HepG2 (cell line): ENCODE measurements at regions not wholly inside any gene's neighbourhood (a gene's known extent, or its start where the extent isn't known, plus 50 kb on each side); places are given as distances from the start of the nearest gene placed in this dataset.
"Not testable (repeated sequence)": the region's sequence is repeated elsewhere in the genome, so short reads cannot be mapped to it uniquely, and the experiment has no call there.

Source experiments
- ATAC-seq: fragments of 200-7000 bp; cut with Tn5 transposase; 3 replicates; pipeline ENCODE4 v1.9.1; 2020; ENCODE audit warnings: mild to moderate bottlenecking, moderate library complexity
- BruUV-seq: library from RNA; stranded (reverse); fragments of 400-500 nt; replicated peaks from 2 replicates; lab custom pipeline; 2021; lab: Mats Ljungman, UMichigan
- CTCF ChIA-PET: fragments of 300-600 bp; formaldehyde crosslinking; extraction: SDS; loops from one replicate; lab custom pipeline; 2021; ENCODE audit warnings: low total read pairs, inconsistent platforms, low intra/inter-chr PET ratio; lab: Yijun Ruan, JAX
- POLR2A ChIA-PET: fragments of 350-600 bp; sonication (Branson Sonifier 250); formaldehyde crosslinking; loops from one replicate; lab custom pipeline; 2020; ENCODE audit warnings: antibody characterized with exemption, inconsistent platforms; lab: Yijun Ruan, JAX
- DNase-seq: peaks from one replicate; pipeline ENCODE4 v3.0.0-alpha.2; 2015; ENCODE audit warnings: low spot score
- FAIRE-seq: peaks from 3 replicates; lab custom pipeline; 2011; peaks lifted over from hg19 to GRCh38; lab: Jason Lieb, UNC
- H2AFZ ChIP-seq: one replicate; pipeline ENCODE4 v1.6.1; 2011; ENCODE audit warnings: low read length, inconsistent platforms
- H3K27ac ChIP-seq: fragments of 300-600 bp; 3 replicates; pipeline ENCODE4 v1.8.0; 2011; ENCODE audit warnings: mixed run types, mild to moderate bottlenecking, mixed read lengths, low read length, inconsistent platforms; ENCODE audit not compliant: insufficient read depth; ENCODE audit errors: extremely low read length
- H3K27me3 ChIP-seq, 2 experiments: fragments of 200-600 bp in 1 of 2; 2 replicates in 1 of 2; 3 replicates in 1 of 2; pipeline versions ENCODE4 v1.6.0 to v1.8.0; 2011; ENCODE audit warnings: low read length in 2 of 2, mild to moderate bottlenecking in 2 of 2, moderate library complexity in 2 of 2, inconsistent platforms in 1 of 2; ENCODE audit not compliant: insufficient read depth in 2 of 2, control insufficient read depth in 1 of 2
- H3K36me3 ChIP-seq, 2 experiments: fragments of 200-600 bp in 1 of 2; replicated peaks in 1 of 2; 2 replicates in 1 of 2; 3 replicates in 1 of 2; pipeline versions ENCODE4 v1.5.1 to v1.8.0; 2011; ENCODE audit warnings: low read length in 2 of 2, inconsistent platforms in 1 of 2; ENCODE audit not compliant: insufficient read depth in 2 of 2, control insufficient read depth in 1 of 2
- H3K4me1 ChIP-seq: 2 replicates; pipeline ENCODE4 v1.5.1; 2012; ENCODE audit warnings: low read length, inconsistent platforms; ENCODE audit not compliant: insufficient read depth
- H3K4me2 ChIP-seq: 2 replicates; pipeline ENCODE4 v1.6.0; 2011; ENCODE audit warnings: low read depth, low read length, inconsistent platforms
- H3K4me3 ChIP-seq, 3 experiments: fragments of 200-600 bp in 1 of 3; sonication (generic), shearing (Covaris generic) in 1 of 3; replicated peaks in 1 of 3; 2 replicates each; pipeline ENCODE4 v1.5.1; 2011 to 2016; ENCODE audit warnings: low read length in 3 of 3, inconsistent platforms in 2 of 3, low read depth in 2 of 3, mild to moderate bottlenecking in 2 of 3, control low read depth in 1 of 3, mixed read lengths in 1 of 3; ENCODE audit not compliant: insufficient read depth in 1 of 3
- H3K79me2 ChIP-seq: one replicate; pipeline ENCODE4 v1.6.1; 2011; ENCODE audit warnings: low read length, inconsistent platforms; ENCODE audit not compliant: insufficient read depth
- H3K9ac ChIP-seq: 2 replicates; pipeline ENCODE4 v1.6.0; 2011; ENCODE audit warnings: mild to moderate bottlenecking, low read depth, low read length, inconsistent platforms; ENCODE audit not compliant: insufficient read depth
- H3K9me3 ChIP-seq: 2 replicates; pipeline ENCODE4 v1.5.1; 2012; ENCODE audit warnings: mild to moderate bottlenecking, low read length
- H4K20me1 ChIP-seq: 2 replicates; pipeline ENCODE4 v1.6.0; 2011; ENCODE audit warnings: inconsistent platforms, mild to moderate bottlenecking, low read length, moderate library complexity; ENCODE audit not compliant: insufficient read depth
- JARID2 ChIP-seq: sonication (generic); formaldehyde crosslinking; IDR thresholded peaks from 2 replicates; pipeline ENCODE4 v1.8.1; 2023; ENCODE audit warnings: missing genetic modification reagents, inconsistent platforms; ENCODE audit not compliant: insufficient replicate concordance
- ZNF335 ChIP-seq: sonication (generic); formaldehyde crosslinking; IDR thresholded peaks from 2 replicates; pipeline ENCODE4 v1.4.0; 2020; ENCODE audit warnings: missing genetic modification reagents
- ZNF605 ChIP-seq: sonication (generic); formaldehyde crosslinking; IDR thresholded peaks from 2 replicates; pipeline ENCODE4 v1.8.0; 2022; ENCODE audit warnings: mild to moderate bottlenecking, missing genetic modification reagents
- WGBS: methylation state at CpG from one replicate; pipeline ENCODE4 v1.1.6; 2017; ENCODE audit warnings: low lambda C conversion rate; 5-methylcytosine and 5-hydroxymethylcytosine counted together
- in situ Hi-C: cut with HindIII; loops from 2 replicates; pipeline ENCODE4 v1.10.0; 2017; ENCODE audit warnings: low pct_unique_long_range_greater_than_20kb; ENCODE audit not compliant: extremely low pct_ligation_motif_present
- intact Hi-C: fragments of 100-400 bp; cut with micrococcal nuclease; formaldehyde crosslinking; loops from one replicate; pipeline ENCODE4 v1.10.0; 2022; ENCODE audit not compliant: unreplicated experiment

- TF ChIP-seq ZNF605 (CRISPR knock-in tag) (no peak), JARID2 (CRISPR knock-in tag) (no peak)
These were observed 1353.9 kb downstream of the UQCRFS1 start (continued) for GRCh38 chr19:27858981-27859581.

DNA sequence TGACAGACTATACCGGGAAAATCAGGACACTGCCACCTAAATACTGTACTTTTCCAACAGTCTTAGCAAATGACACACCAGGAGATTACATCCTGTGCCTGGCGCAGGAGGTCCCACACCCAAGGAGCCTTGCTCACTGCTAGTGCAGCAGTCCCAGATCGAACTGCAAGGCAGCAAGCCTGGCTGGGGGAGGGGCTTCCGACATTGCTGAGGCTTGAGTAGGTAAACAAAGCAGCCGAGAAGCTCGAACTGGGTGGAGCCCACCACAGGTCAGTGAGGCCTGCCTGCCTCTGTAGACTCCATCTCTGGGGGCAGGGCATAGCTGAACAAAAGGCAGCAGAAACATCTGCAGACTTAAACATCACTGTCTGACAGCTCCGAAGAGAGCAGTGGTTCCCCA lies 1360.0 kb downstream of the UQCRFS1 start:
- not testable (repeated sequence) for ATAC-seq, H3K4me2 ChIP-seq

DNA sequence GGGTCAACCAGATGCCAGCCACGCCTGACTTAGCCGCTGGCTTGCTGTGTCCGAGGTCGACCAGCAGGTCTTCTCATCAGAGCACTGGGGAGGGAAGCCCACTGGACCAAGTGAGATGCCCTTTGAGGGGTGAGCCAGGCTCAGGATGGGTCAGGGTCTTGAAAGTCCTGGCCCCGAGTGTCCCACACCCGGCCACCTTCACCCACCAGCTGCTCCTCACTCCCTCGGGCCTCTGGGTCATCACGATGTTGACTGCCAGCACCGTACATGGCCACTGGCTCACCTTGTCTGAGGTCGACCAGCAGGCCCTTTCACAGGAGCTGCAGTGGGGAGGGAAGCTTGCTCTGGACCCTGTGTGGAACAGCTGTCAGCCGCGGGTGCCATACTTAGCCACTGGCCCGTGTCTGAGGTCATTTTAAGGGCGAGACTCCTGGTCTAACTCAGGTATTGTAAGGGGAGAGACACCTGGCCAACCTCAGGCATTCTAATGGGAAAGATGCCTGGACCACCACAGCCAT lies 1361.3 kb downstream of the UQCRFS1 start:
- ATAC-seq: no peak
- ChIA-PET POLR2A (no interaction called here), CTCF (no interaction called here)
- 100% methylated on average over 1 of the region's 14 CpGs for WGBS
- no peak overlapping the region for H3K4me3 ChIP-seq
- DNase-seq: no peak
- H3K79me2 ChIP-seq: no peaks in the 10 kb centered on the region
- no peak for TF ChIP-seq ZNF335 (CRISPR knock-in tag)
- H2AFZ ChIP-seq: no peak overlapping the region
- in situ Hi-C loops: no loop called here
- H3K9ac ChIP-seq: no peak overlapping the region
- BruUV-seq: no TSS peak
- H4K20me1 ChIP-seq: no peaks in the 10 kb centered on the region
- H3K4me2 ChIP-seq: no peak overlapping the region
- intact Hi-C loops: no loop called here
- H3K27ac ChIP-seq: no peak overlapping the region
- no peaks in the 10 kb centered on the region for H3K36me3 ChIP-seq
- no peaks in the 10 kb centered on the region for H3K27me3 ChIP-seq
- H3K9me3 ChIP-seq: peaks cover 75% of the 10 kb centered on the region
- FAIRE-seq: no peak
- no peaks in the 10 kb centered on the region for H3K4me1 ChIP-seq

More for the DNA sequence above, 1360.0 kb downstream of the UQCRFS1 start:
- BruUV-seq, H3K36me3 ChIP-seq, FAIRE-seq, H3K27ac ChIP-seq, DNase-seq, H3K4me1 ChIP-seq, H4K20me1 ChIP-seq, H3K9ac ChIP-seq, H3K27me3 ChIP-seq, intact Hi-C loops, H2AFZ ChIP-seq, POLR2A ChIA-PET, in situ Hi-C loops, CTCF ChIA-PET, H3K4me3 ChIP-seq, H3K79me2 ChIP-seq: not testable (repeated sequence)
- WGBS: no CpG with 5 or more reads among the region's 7 CpGs
- peaks cover 72% of the 10 kb centered on the region for H3K9me3 ChIP-seq
